Panc1 (cell line): ENCODE measurements at regions not wholly inside any gene's neighbourhood (a gene's known extent, or its start where the extent isn't known, plus 50 kb on each side); places are given as distances from the start of the nearest gene placed in this dataset.

Experiments
- ATAC-seq: fragments of 200-7000 bp; cut with Tn5 transposase; 2 replicates; pipeline ENCODE4 v1.9.1; 2020; ENCODE audit warnings: mild to moderate bottlenecking, moderate library complexity
- BruUV-seq: library from RNA; stranded (reverse); fragments of 400-500 nt; replicated peaks from 2 replicates; lab custom pipeline; 2021; lab: Mats Ljungman, UMichigan
- CTCF ChIA-PET: fragments of 300-600 bp; sonication (Branson Sonifier 250); formaldehyde crosslinking; loops from one replicate; lab custom pipeline; 2022; ENCODE audit warnings: antibody characterized with exemption; lab: Charles Lee
- POLR2A ChIA-PET: fragments of 300-600 bp; sonication (Branson Sonifier 250); formaldehyde crosslinking; loops from one replicate; lab custom pipeline; 2022; ENCODE audit warnings: antibody characterized with exemption; lab: Charles Lee
- DNase-seq: peaks from one replicate; pipeline ENCODE4 v3.0.0-alpha.2; 2010; ENCODE audit warnings: low read depth, low spot score
- H3K27ac ChIP-seq: 2 replicates; pipeline ENCODE4 v1.5.1; 2011; ENCODE audit warnings: mild to moderate bottlenecking, low read length, inconsistent platforms
- H3K27me3 ChIP-seq: fragments of 200-500 bp; sonication (Bioruptor generic); 2 replicates; pipeline ENCODE4 v1.6.0; 2014; ENCODE audit warnings: low read length, inconsistent platforms; ENCODE audit not compliant: control insufficient read depth, insufficient read depth
- H3K36me3 ChIP-seq: fragments of 200-500 bp; sonication (Bioruptor generic); 2 replicates; pipeline ENCODE4 v1.5.1; 2014; ENCODE audit warnings: inconsistent platforms, mild to moderate bottlenecking, low read length, moderate library complexity; ENCODE audit not compliant: control insufficient read depth, insufficient read depth
- H3K4me1 ChIP-seq: 2 replicates; pipeline ENCODE4 v1.5.1; 2011; ENCODE audit warnings: inconsistent platforms, mild to moderate bottlenecking, low read length, moderate library complexity; ENCODE audit not compliant: control insufficient read depth, insufficient read depth
- H3K4me3 ChIP-seq, 2 experiments: 2 replicates each; pipeline ENCODE4 v1.5.1; 2011 to 2012; ENCODE audit warnings: low read depth in 2 of 2, low read length in 2 of 2, mild to moderate bottlenecking in 2 of 2, inconsistent platforms in 1 of 2, moderate library complexity in 1 of 2
- H3K9me3 ChIP-seq: fragments of 200-500 bp; sonication (Bioruptor generic); 2 replicates; pipeline ENCODE4 v1.5.1; 2014; ENCODE audit warnings: low read depth, mild to moderate bottlenecking, inconsistent platforms, low read length, moderate library complexity; ENCODE audit not compliant: control insufficient read depth, insufficient read depth
- POLR2AphosphoS5 ChIP-seq: IDR thresholded peaks from 2 replicates; pipeline ENCODE4 v1.6.1; 2012; ENCODE audit warnings: mild to moderate bottlenecking, low read depth, low read length, moderate library complexity
- REST ChIP-seq, 2 experiments: IDR thresholded peaks; 2 replicates each; pipeline ENCODE4 v1.6.1; 2011 to 2012; ENCODE audit warnings: low read depth in 2 of 2, control low read depth in 1 of 2, low read length in 1 of 2, mild to moderate bottlenecking in 1 of 2, moderate library complexity in 1 of 2; ENCODE audit not compliant: insufficient read depth in 1 of 2
- SIN3A ChIP-seq: IDR thresholded peaks from 2 replicates; pipeline ENCODE4 v1.6.1; 2012; ENCODE audit warnings: low read depth, mild to moderate bottlenecking, low read length, moderate library complexity, borderline replicate concordance; ENCODE audit not compliant: insufficient read depth
- TCF7L2 ChIP-seq: IDR thresholded peaks from 2 replicates; pipeline ENCODE4 v1.6.1; 2011; ENCODE audit warnings: mild to moderate bottlenecking, low read depth, low read length, inconsistent platforms
- in situ Hi-C: cut with HindIII; loops from 2 replicates; pipeline ENCODE4 v1.10.0; 2016; ENCODE audit warnings: low sequenced_read_pairs, low pct_unique_long_range_greater_than_20kb
- intact Hi-C: fragments of 100-400 bp; cut with micrococcal nuclease; formaldehyde crosslinking; loops from one replicate; pipeline ENCODE4 v1.10.0; 2022; ENCODE audit not compliant: unreplicated experiment
- TF ChIP-seq, protein P1 (sequence below): fragments of 450-650 bp; IDR thresholded peaks from 2 replicates; pipeline ENCODE4 v1.5.1; 2017; ENCODE audit warnings: mild to moderate bottlenecking

- Histone ChIP-seq H3K36me3 (no peaks in the 10 kb centered on the region), H3K4me1 (no peaks in the 10 kb centered on the region), H3K27ac (no peak overlapping the region), H3K4me3 (no peak overlapping the region), H3K27me3 (no peaks in the 10 kb centered on the region), H3K9me3 (no peaks in the 10 kb centered on the region)
- ChIA-PET POLR2A (no interaction called here), CTCF (no interaction called here)
- intact Hi-C loops (no loop called here), in situ Hi-C loops (no loop called here)
- BruUV-seq: no TSS peak
- DNase-seq (no peak), ATAC-seq (no peak)
- no peak for TF ChIP-seq POLR2AphosphoS5
- no peak for TF ChIP-seq SIN3A
- TF ChIP-seq TCF7L2: no peak
- no peak for TF ChIP-seq REST (IDR thresholded peaks at IDR 0.05; ENCODE audit: insufficient read depth in 1 of 2, low read depth in 2 of 2, low read length in 1 of 2)
- TF ChIP-seq, protein P1, sequence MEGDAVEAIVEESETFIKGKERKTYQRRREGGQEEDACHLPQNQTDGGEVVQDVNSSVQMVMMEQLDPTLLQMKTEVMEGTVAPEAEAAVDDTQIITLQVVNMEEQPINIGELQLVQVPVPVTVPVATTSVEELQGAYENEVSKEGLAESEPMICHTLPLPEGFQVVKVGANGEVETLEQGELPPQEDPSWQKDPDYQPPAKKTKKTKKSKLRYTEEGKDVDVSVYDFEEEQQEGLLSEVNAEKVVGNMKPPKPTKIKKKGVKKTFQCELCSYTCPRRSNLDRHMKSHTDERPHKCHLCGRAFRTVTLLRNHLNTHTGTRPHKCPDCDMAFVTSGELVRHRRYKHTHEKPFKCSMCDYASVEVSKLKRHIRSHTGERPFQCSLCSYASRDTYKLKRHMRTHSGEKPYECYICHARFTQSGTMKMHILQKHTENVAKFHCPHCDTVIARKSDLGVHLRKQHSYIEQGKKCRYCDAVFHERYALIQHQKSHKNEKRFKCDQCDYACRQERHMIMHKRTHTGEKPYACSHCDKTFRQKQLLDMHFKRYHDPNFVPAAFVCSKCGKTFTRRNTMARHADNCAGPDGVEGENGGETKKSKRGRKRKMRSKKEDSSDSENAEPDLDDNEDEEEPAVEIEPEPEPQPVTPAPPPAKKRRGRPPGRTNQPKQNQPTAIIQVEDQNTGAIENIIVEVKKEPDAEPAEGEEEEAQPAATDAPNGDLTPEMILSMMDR: no peak
Measured at GRCh38 chr1:187110351-187110750, 281.6 kb downstream of the PLA2G4A start.

- no TSS peak for BruUV-seq
- in situ Hi-C loops: no loop called here
- CTCF ChIA-PET: interaction anchor here (0.5 kb wide), 1 partner anchor 49 kb away, joined by 3 read pairs; no protein-coding TSS in a partner anchor
- Histone ChIP-seq H3K36me3 (no peaks in the 10 kb centered on the region), H3K27me3 (no peaks in the 10 kb centered on the region), H3K4me1 (no peaks in the 10 kb centered on the region), H3K27ac (no peak overlapping the region), H3K4me3 (no peak overlapping the region), H3K9me3 (no peaks in the 10 kb centered on the region)
- POLR2A ChIA-PET: no interaction called here
- TF ChIP-seq, protein P1: no peak
- TF ChIP-seq POLR2AphosphoS5: no peak
- no peak for TF ChIP-seq TCF7L2
- TF ChIP-seq REST (IDR thresholded peaks at IDR 0.05; ENCODE audit: insufficient read depth in 1 of 2, low read depth in 2 of 2, low read length in 1 of 2): no peak
- TF ChIP-seq SIN3A: no peak
- no peak for DNase-seq
- intact Hi-C loops: no loop called here
- no peak for ATAC-seq
Measured at GRCh38 chr1:187114792-187115191, 286.0 kb downstream of the PLA2G4A start.
